ENCODE measurements at regions not wholly inside any gene's neighbourhood (a gene's known extent, or its start where the extent isn't known, plus 50 kb on each side); places are given as distances from the start of the nearest gene placed in this dataset.

GRCh38 chr1:73356485-73356884, 841.5 kb downstream of the LRRIQ3 start:
- no peak for TF ChIP-seq POLR2AphosphoS5 (IDR thresholded peaks at IDR 0.05)
- TF ChIP-seq, protein P1, sequence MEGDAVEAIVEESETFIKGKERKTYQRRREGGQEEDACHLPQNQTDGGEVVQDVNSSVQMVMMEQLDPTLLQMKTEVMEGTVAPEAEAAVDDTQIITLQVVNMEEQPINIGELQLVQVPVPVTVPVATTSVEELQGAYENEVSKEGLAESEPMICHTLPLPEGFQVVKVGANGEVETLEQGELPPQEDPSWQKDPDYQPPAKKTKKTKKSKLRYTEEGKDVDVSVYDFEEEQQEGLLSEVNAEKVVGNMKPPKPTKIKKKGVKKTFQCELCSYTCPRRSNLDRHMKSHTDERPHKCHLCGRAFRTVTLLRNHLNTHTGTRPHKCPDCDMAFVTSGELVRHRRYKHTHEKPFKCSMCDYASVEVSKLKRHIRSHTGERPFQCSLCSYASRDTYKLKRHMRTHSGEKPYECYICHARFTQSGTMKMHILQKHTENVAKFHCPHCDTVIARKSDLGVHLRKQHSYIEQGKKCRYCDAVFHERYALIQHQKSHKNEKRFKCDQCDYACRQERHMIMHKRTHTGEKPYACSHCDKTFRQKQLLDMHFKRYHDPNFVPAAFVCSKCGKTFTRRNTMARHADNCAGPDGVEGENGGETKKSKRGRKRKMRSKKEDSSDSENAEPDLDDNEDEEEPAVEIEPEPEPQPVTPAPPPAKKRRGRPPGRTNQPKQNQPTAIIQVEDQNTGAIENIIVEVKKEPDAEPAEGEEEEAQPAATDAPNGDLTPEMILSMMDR (IDR thresholded peaks at IDR 0.05): no peak
- no peak for TF ChIP-seq POLR2A (IDR thresholded peaks at IDR 0.05)
- TF ChIP-seq EP300 (IDR thresholded peaks at IDR 0.05): no peak
